ENCODE measurements at regions not wholly inside any gene's neighbourhood (a gene's known extent, or its start where the extent isn't known, plus 50 kb on each side); places are given as distances from the start of the nearest gene placed in this dataset.

DNA sequence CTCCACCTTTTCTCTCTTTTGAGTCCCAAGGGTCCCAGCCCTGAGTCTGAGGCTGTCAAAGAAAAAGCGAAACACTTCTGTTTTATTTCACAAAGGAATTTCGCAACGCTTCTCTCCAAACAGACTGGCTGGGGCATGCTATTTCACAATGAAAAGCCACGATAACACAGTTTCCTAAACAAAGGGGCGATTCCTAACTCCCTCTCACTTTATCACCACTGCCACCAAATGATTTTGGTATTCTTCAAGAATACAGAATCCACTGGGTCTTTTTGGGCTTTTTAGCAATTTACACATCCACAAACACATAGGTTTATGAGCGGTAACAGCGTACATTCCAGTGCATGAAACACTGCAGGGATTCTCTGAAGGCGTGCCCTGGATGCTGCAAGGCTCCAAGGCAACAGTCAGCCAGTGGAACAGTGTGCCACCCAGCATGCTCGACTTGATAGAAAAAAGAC, 161.2 kb downstream of the DAD1 start:
- no peaks in the 10 kb centered on the region for H3K36me3 ChIP-seq
- no peak for TF ChIP-seq POLR2A (IDR thresholded peaks at IDR 0.05)
- no peak for TF ChIP-seq EP300 (IDR thresholded peaks at IDR 0.05)
- TF ChIP-seq POLR2AphosphoS5 (IDR thresholded peaks at IDR 0.05) = peak; percentile 33 to 70 (median 61)
- TF ChIP-seq, protein P1, sequence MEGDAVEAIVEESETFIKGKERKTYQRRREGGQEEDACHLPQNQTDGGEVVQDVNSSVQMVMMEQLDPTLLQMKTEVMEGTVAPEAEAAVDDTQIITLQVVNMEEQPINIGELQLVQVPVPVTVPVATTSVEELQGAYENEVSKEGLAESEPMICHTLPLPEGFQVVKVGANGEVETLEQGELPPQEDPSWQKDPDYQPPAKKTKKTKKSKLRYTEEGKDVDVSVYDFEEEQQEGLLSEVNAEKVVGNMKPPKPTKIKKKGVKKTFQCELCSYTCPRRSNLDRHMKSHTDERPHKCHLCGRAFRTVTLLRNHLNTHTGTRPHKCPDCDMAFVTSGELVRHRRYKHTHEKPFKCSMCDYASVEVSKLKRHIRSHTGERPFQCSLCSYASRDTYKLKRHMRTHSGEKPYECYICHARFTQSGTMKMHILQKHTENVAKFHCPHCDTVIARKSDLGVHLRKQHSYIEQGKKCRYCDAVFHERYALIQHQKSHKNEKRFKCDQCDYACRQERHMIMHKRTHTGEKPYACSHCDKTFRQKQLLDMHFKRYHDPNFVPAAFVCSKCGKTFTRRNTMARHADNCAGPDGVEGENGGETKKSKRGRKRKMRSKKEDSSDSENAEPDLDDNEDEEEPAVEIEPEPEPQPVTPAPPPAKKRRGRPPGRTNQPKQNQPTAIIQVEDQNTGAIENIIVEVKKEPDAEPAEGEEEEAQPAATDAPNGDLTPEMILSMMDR (IDR thresholded peaks at IDR 0.05) = no peak
- DNase-seq = peak in 1 of 2 donors; percentile 58
- 20 to 29% (median 22%) methylated on average over 9 of the region's 9 CpGs for WGBS, 5 donors
- H3K27ac ChIP-seq = peak overlapping the region in 3 of 5 donors; percentile 49 to 74 (median 54)
- no peaks in the 10 kb centered on the region for H3K9me3 ChIP-seq
- no peaks in the 10 kb centered on the region for H3K27me3 ChIP-seq
- H3K4me1 ChIP-seq = peaks cover 32 to 47% (median 37%) of the 10 kb centered on the region in 4 donors
- intact Hi-C loops (cut with DNase I; ENCODE audit: low total_unique reads) = no loop called here
- H3K4me3 ChIP-seq = peak overlapping the region in 1 of 4 donors; percentile 5

DNA sequence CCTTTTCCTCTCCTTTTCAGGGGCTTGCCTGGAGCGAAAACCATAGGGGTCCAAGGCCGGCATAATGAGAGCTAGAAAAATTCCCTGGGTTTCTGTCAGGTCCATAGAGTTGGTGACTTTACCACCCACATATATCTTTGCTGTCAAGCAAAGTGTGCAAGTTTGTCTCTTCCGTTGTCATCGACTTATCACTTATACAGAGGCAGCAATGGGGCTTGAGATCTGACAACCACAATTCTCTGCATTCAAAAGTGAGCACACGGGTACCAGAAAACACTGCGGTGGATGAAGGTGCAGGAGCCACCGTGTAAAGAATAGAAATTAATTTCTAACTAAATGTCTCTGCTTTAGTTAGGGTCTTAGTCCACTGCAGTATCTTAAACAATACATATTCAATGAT, 162.3 kb downstream of the DAD1 start:
- no peaks in the 10 kb centered on the region for H3K27me3 ChIP-seq
- peaks cover 21 to 36% (median 27%) of the 10 kb centered on the region in 4 donors for H3K4me1 ChIP-seq
- DNase-seq = no peak
- H3K36me3 ChIP-seq = no peaks in the 10 kb centered on the region
- no peaks in the 10 kb centered on the region for H3K9me3 ChIP-seq
- no peak overlapping the region for H3K4me3 ChIP-seq
- 67 to 98% (median 84%) methylated on average over 7 of the region's 7 CpGs for WGBS, 5 donors
- no peak for TF ChIP-seq POLR2A (IDR thresholded peaks at IDR 0.05)
- TF ChIP-seq POLR2AphosphoS5 (IDR thresholded peaks at IDR 0.05) = no peak
- no peak overlapping the region for H3K27ac ChIP-seq
- intact Hi-C loops (cut with DNase I; ENCODE audit: low total_unique reads) = no loop called here

DNA sequence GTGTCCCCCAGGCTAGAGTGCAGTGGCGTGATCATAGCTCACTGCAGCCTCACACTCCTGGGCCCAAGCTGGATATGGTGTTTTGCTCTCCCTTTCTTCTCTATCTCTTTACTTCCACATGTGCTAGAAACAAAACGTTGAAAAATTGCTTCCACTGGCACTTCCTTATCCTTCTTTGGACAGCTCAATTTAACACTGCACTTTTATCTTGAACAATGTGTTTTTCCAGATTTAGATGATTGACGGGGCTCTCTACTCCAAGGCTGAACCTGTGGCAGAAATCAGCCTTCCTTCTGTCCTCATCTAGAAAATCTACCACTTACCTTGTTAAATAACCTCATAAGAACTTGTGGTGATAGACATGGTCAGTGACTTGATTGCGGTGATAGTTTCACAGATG, 165.1 kb downstream of the DAD1 start:
- no peak overlapping the region for H3K4me3 ChIP-seq
- 57 to 65% (median 58%) methylated on average over 4 of the region's 4 CpGs for WGBS, 5 donors
- H3K4me1 ChIP-seq = peaks cover 17 to 24% (median 19%) of the 10 kb centered on the region in 4 donors
- no peak for DNase-seq
- intact Hi-C loops (cut with DNase I; ENCODE audit: low total_unique reads) = no loop called here
- H3K9me3 ChIP-seq = no peaks in the 10 kb centered on the region
- H3K36me3 ChIP-seq = no peaks in the 10 kb centered on the region
- no peaks in the 10 kb centered on the region for H3K27me3 ChIP-seq
- H3K27ac ChIP-seq = no peak overlapping the region
- TF ChIP-seq, protein P1 (IDR thresholded peaks at IDR 0.05) = no peak
- TF ChIP-seq POLR2A (IDR thresholded peaks at IDR 0.05) (no peak), EP300 (IDR thresholded peaks at IDR 0.05) (no peak), POLR2AphosphoS5 (IDR thresholded peaks at IDR 0.05) (no peak)

DNA sequence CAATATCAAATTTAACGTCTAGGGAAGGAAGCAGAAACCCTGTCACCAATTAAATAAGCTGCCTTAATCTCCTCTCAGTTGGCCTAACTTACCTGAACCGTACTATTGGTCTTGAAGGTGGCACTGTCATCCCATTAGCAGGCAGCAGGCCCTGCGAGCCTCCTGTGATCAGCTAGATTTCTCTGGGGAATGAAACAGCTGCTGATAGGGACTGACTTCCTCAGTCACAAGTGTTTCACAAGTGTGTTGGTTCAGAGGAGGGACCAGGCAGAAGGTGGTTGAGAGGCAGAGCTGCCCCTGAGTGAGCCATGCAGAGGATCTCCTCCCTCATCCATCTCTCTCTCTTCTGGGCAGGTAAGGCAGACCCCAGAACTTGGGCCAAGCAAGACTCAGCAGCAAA, 166.8 kb downstream of the DAD1 start:
- no peak overlapping the region for H3K27ac ChIP-seq
- no peaks in the 10 kb centered on the region for H3K27me3 ChIP-seq
- DNase-seq = no peak
- no peak overlapping the region for H3K4me3 ChIP-seq
- 75 to 94% (median 85%) methylated on average over 3 of the region's 3 CpGs for WGBS, 5 donors
- intact Hi-C loops (cut with DNase I; ENCODE audit: low total_unique reads) = no loop called here
- peaks cover 1 to 7% (median 2%) of the 10 kb centered on the region in 4 donors for H3K4me1 ChIP-seq
- TF ChIP-seq, protein P1 (IDR thresholded peaks at IDR 0.05) = no peak
- no peak for TF ChIP-seq POLR2AphosphoS5 (IDR thresholded peaks at IDR 0.05)
- no peaks in the 10 kb centered on the region for H3K9me3 ChIP-seq
- no peaks in the 10 kb centered on the region for H3K36me3 ChIP-seq

DNA sequence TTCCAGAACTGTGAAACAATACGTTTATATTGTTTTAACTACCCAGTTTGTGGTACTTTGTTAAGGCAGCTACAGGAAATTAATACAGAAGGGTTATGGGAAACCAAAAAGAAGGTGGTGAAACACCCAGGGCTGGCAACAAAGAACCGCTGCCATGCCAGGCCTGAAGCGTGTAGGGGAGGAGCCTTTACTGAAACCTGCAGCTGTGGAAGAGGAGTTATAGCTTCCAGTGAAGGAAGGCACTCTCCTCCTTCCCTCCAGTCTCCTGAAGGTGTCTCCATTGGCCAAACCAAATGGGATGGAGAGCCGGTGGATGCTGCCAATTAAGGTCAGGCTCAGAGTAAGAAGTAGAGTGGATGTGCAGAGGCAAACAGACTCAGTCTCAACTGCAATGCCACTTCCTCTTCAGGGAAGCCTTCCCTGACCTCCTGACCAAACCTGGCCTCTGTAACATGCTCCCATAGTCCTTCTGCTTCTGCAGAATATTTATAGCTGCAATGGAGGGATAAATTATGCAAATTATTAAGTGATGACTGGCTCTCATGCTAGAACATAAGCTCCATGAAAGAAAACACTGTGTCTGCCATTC, 168.3 kb downstream of the DAD1 start:
- intact Hi-C loops (cut with DNase I; ENCODE audit: low total_unique reads) = no loop called here
- no peaks in the 10 kb centered on the region for H3K27me3 ChIP-seq
- WGBS, 5 donors = 70 to 95% (median 86%) methylated on average over 4 of the region's 4 CpGs
- no peak for DNase-seq
- no peak for TF ChIP-seq EP300 (IDR thresholded peaks at IDR 0.05)
- no peak for TF ChIP-seq POLR2A (IDR thresholded peaks at IDR 0.05)
- TF ChIP-seq, protein P1 (IDR thresholded peaks at IDR 0.05) = no peak
- no peak for TF ChIP-seq POLR2AphosphoS5 (IDR thresholded peaks at IDR 0.05)
- no peaks in the 10 kb centered on the region for H3K36me3 ChIP-seq
- H3K27ac ChIP-seq = no peak overlapping the region
- no peak overlapping the region for H3K4me3 ChIP-seq
- no peaks in the 10 kb centered on the region for H3K4me1 ChIP-seq
- H3K9me3 ChIP-seq = no peaks in the 10 kb centered on the region
